Vagina (tissue), 2 donors: ENCODE measurements at regions not wholly inside any gene's neighbourhood (a gene's known extent, or its start where the extent isn't known, plus 50 kb on each side); places are given as distances from the start of the nearest gene placed in this dataset.

Experiments used
- CTCF ChIP-seq, 3 experiments: fragments of 450-650 bp in 2 of 3; fragments of 200-600 bp in 1 of 3; sonication (generic) in 1 of 3; IDR thresholded peaks; one replicate each; pipeline ENCODE4 v1.5.1; 2017 to 2019; ENCODE audit warnings: antibody characterized with exemption in 3 of 3, mild to moderate bottlenecking in 2 of 3, moderate library complexity in 2 of 3
- POLR2A ChIP-seq, 2 donors: fragments of 450-650 bp; IDR thresholded peaks; one replicate each; pipeline ENCODE4 v1.6.1; 2017; ENCODE audit warnings: antibody characterized with exemption in 2 of 2, mild to moderate bottlenecking in 2 of 2, moderate library complexity in 2 of 2
- POLR2AphosphoS5 ChIP-seq, 2 donors: sonication (generic); formaldehyde crosslinking; IDR thresholded peaks; one replicate each; pipeline ENCODE4 v1.9.0; 2017; ENCODE audit warnings: antibody characterized with exemption in 2 of 2, mild to moderate bottlenecking in 2 of 2, low read depth in 1 of 2; ENCODE audit not compliant: insufficient read depth in 1 of 2

- no peak for TF ChIP-seq CTCF (IDR thresholded peaks at IDR 0.05)
- no peak for TF ChIP-seq POLR2A (IDR thresholded peaks at IDR 0.05)
- TF ChIP-seq POLR2AphosphoS5 (IDR thresholded peaks at IDR 0.05; ENCODE audit: insufficient read depth in 1 of 2, low read depth in 1 of 2), result no peak
Observed at GRCh38 chr21:35624901-35625300, 435.4 kb downstream of the SETD4 start.
